Lung microvascular endothelial cell (primary cell): ENCODE measurements at regions not wholly inside any gene's neighbourhood (a gene's known extent, or its start where the extent isn't known, plus 50 kb on each side); places are given as distances from the start of the nearest gene placed in this dataset.
"Not testable (repeated sequence)": the region's sequence is repeated elsewhere in the genome, so short reads cannot be mapped to it uniquely, and the experiment has no call there.

Source experiments
- DNase-seq, 2 donors: peaks; one replicate each; pipeline versions ENCODE4 v3.0.0 to v3.0.0-alpha.2; 2010; ENCODE audit warnings: low read depth in 2 of 2

DNA sequence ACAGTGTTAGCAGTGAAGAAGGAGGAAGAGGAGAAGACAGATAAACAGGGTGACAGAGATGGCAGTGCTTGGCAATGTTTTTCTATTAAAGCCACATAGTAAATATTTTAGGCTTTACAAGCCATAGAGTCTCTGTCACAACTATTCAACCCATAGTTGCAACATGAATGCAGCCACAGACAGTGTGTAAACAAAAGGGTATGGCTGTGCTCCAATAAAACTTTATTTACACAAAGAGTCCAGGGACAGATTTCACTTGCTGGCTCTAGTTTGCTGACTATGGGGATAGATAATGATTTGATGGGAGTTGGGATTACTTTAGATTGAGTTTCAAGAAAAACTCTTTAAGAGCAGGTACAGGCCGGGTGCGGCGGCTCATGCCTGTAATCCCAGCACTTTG is 224.8 kb upstream of the SEMA6A start:
- DNase-seq, result no peak

DNA sequence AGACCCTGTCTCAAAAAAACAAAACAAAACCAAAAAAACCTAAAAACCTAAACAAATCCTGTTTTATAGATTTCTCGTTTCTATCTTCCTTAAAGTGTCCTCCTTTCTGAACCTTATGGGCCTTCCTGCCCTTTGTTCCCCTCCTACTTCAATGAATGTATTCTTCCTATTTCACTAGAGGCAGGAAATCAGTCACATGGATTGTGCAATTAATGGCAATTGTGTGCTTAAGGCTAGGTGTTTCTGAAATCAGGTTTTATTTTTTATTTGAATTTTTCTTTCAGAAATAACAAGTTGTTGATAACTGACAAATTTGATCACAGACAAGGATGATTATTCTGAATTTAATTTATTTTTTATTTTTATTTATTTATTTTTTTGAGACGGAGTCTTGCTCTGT is 220.6 kb upstream of the SEMA6A start:
- DNase-seq, result no peak

DNA sequence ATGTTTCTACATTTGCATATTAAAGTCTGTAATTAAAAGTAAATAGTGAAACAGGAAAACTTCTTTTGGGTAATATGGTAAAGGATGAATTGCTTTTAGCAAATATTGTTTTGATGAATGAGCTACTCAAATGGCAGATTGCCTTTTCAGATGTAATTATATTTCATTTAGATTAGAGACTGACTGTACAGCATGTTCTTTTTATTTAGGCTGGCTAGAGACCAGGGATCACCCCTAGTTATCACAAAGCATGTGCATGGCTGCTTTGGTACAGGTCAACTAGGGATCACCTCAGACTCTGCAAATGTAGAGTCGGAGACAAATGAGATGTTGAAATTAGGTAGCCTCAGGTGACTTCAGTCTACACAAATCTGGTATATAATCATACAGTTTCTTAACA is 214.9 kb upstream of the SEMA6A start:
- peak in 1 of 2 donors; percentile 60 for DNase-seq

DNA sequence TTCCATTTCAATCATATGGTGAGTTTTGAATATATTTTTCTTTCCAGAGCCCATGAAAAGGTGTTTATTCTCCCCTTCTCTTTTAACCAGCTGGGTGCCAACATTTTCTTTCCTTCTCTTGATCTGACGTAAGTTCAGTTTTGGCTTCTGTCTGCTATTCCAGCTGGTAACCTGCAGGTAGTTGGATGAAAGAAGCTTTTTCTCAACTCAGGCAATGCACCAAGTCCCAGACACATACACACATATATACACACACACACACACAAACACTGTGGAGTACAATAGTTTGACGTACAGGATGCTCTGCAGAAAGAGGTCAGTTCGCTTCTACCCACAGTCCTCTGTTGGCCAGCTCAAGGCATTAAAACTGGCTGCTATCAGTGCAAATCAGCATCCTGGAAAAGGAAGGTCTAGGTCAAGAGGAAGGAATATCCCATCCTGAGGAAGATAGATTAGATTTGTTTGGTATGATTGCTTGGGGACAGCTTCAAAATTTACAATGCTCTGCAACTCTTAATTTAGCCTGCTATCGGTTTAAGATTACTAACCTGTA is 214.3 kb upstream of the SEMA6A start:
- DNase-seq, result peak in 1 of 2 donors; percentile 98

DNA sequence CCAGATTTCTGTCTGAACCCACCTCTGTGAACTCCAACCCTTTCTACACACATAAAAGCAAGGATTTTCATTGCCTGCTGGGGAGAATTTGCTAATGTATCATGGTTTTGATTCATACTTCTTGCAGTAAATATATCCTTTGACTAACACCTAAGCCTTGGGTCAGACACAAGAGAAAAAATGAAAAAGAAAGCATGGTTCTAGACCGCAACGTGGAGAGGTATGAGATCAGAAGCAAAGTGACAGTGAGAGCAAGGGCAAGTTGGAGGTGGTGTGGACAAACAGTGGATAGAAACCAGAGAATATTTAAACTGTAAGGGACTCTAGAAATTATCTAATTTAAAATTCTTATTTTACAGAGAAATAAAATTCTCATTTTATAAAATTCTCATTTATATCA is 212.9 kb upstream of the SEMA6A start:
- no peak for DNase-seq

DNA sequence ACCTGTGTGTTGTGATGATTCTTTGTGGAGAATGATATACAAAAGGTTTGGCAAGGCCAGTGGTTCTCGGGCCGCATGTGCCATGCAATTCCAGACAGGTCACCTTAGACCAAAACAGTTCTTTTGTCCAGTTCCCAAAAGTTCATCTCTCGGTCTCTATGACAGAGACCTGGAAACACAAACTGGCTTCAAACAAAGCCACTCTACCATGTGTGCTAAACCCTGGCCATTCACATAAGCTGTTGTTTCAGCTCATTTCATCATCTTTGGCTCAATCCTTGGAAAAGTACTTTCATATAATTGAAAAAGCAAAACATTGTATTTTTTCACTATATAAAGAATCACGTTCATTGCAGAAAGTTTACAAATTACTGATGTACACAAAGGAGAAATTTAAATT is 210.5 kb upstream of the SEMA6A start:
- peak in 1 of 2 donors; percentile 97 for DNase-seq

DNA sequence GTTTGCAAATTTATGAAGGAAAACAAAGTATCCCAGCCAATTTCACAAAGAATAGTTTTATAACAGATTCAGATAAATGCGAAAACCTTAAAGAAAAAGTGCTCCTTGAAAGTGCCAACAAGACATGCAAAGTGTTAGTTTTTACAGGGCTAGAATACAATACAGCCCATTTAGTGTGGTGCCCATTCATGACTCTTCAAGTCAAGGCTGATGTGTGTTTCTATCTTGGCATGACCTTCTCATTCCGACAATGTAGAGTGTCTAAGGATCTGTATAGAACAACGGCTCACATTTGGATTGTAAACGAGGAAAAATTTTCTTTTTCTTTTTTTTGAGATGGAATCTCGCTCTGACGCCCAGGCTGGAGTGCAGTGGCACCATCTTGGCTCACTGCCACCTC is 205.2 kb upstream of the SEMA6A start:
- DNase-seq, result no peak

DNA sequence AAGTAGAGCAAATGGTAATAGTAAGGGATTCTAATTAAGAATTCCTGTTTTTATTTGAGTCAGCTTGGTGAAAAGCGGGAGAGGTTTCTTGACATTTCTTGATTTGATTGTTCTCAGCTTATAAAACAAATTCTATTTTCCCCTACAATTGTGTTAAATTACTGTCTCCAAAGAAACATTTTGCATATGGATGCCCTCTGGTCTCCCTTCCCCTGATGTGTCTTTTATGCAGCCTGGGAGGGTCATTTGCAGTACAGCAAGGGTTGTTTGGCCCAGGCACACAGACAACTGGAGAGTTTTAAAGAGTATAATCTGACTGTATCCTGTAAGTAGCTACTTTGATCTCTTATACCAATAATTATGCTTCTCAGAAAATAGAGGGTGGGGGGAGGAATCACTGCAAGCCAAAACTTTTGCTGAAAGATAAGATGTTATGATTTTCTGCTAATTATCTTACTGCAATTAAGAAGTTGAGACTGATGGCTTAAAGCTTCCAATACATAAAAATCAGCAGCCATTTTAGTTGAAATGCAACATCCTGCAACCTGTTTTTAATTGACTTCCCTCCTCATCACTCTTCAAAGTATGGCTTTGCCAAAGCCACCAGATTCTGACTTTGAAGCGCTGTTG is 204.1 kb upstream of the SEMA6A start:
- peak in 1 of 2 donors; percentile 21 for DNase-seq

DNA sequence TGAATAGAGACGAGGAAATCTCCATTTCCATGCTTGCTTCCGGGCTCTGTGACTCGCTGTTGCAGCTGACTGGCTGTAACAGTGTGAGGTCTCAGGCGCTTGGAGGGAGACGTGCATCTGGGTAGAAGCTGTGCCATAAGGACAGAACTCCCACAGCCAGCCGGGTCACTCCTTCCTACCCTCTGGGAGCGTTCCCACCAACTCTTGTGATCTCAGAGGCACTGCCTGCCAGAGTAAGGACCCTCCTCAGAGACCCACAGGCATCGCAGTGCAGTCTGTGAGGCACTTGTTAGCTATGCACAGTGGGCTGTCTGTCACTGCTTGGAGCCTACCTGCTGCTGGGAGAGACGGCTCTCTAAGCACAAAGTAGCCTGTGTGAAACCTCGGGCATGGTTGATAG is 203.4 kb upstream of the SEMA6A start:
- DNase-seq, result peak in 1 of 2 donors; percentile 24

DNA sequence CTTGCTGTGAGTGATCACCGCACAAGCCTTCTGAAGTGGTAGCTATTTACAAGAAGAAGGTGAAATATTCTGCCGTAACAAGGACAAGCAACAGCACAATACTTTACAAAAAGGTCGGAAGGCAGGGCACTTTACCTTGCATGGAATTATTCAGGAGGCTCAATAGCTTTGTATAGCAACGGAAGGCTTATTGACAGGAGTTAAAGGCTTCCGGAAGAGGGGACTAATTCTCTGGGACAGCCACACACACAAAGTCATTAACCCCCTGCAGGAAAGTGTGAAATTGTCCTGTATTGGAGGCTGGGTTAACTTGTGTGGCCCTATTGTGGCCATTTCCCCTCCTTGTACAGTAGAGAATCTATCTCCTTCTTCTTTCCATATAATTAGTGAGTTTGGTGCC is 199.3 kb upstream of the SEMA6A start:
- DNase-seq, result no peak

DNA sequence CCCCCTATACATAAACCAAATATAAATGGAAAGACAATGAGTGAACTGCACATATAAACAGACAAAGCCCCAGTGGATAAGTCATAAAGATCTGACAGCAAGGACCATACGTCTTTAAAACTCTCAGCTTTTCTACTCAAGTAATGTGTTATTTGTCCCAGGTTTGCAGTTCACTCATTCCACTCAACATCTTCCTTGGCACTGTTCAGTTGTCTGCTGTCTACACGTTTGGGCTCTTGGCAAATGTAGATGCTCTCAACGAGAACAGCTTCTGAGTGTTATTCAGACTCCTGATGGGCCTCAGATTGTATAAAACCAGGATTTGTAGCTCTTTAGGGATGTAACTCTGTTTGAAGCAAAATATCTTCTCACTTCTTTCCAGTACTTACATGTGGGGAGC is 198.2 kb upstream of the SEMA6A start:
- no peak for DNase-seq

DNA sequence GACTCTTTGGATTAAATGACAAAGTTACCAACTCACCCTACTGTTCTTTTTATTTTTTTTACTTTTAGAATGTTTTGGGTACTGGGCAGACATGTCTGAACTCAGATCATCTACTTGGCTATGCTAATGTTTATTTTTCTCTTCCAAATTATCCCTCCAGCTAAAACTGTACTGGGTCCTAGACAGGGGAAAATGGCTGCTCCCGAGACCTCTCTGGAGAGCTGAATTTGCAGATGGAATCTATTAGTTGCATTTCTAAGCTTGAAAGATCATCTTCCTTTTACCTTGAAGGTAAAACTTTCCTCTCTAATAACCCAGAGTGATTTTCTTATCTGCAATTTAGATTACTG is 197.5 kb upstream of the SEMA6A start:
- DNase-seq, result no peak

DNA sequence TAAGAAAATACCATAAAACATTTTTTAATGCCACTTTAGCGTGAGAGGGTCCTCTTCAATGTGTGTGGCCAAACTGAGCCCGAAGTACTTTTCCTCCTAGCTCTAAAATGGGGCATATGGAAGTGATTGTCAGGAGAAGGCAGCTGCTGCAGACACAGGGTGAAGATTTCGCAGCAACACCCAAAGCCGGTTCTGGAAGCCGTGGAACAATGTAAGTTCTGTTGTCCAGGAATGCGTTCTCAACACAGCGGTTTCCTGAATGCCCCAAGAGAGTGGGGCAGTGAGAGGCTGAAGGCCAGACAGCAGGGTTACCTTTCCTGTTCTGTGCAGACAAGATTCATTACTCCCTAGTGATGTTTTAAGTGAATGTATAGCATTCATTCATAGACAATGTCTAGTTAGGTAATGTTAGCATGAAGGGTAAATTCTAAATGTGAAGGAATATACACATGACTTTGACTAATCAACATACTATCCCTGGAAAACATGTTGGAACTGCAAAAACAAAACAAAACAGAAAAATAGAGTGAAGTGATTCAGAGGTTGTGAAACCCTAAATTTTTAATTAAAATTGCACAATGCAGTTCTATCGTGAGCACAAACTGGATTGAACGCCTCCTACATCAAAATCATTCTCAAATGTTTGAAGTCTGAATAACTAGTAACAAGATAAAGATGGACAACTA is 197.0 kb upstream of the SEMA6A start:
- peak in 1 of 2 donors; percentile 19 for DNase-seq

DNA sequence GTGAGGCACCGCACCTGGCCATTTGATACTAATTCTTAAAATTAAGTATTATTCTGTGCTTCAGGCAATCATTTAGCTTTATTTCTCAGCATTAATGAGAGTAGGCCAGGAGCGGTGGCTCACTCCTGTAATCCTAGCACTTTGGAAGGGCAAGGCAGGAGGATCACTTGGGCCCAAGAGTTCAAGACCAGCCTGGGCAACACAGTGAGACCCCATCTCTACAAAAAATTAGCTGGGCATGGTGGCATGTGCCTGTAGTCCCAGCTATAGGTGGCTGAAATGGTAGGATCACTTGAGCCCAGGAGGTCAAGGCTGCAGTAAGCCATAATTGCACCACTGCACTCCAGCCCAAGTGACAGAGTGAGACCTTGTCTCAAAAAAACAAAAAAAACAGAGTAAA is 195.3 kb upstream of the SEMA6A start:
- DNase-seq, result not testable (repeated sequence)

DNA sequence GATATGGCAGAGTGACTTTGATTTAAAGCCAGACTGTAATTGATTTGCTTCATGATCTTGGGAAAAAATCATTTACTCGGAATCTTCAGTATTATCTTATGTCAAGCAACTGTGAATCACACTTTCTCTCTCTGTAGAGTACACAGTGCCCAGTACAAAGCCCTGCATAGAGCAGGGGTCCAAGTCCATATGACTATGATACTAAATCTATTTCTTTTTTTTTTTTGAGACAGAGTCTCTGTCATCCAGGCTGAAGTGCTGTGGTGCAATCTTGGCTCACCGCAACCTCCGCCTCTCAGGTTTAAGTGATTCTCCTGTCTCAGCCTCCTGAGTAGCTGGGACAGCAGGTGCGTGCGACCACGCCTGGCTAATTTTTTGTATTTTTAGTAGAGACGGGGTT is 194.8 kb upstream of the SEMA6A start:
- DNase-seq, result no peak

DNA sequence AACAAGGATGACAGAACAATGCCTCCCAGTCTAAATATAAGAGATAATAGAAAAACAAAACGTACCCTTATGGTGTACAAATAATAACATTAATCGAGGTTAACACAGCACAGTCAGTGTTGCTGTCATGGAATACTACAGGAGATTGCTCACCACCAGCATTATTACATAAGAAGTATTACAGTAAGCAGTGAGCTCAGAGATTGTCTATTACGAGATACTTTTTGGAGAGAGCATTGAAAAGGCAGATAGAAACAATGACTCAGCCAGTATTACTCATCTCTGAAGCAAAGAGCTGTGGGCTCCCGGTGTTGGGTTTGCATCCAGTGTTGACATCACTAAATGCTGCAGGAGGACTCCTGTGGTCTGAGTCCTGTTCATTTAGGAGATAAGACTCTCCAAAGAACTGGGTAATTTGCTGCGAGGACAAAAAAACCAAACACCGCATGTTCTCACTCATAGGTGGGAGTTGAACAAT is 191.9 kb upstream of the SEMA6A start:
- peak in 1 of 2 donors; percentile 59 for DNase-seq

DNA sequence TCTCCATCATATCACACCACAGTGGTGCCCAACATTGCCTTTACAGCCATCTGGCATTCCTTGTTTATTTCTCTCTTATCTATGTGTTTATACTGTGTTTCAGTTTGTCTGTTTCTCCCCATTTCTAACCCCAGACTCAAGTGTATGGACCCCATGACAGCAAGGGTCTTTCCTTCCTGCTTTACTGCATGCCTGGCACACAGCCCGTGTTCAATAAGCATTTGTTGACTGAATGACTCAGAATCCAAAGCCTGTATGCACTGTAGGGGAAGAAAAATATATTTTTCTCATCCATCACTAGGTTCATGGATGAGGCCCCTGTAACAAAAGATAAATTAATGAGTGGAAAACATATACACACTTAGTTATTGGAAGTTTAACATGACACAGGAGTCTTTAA is 190.8 kb upstream of the SEMA6A start:
- DNase-seq, result peak in 1 of 2 donors; percentile 23

DNA sequence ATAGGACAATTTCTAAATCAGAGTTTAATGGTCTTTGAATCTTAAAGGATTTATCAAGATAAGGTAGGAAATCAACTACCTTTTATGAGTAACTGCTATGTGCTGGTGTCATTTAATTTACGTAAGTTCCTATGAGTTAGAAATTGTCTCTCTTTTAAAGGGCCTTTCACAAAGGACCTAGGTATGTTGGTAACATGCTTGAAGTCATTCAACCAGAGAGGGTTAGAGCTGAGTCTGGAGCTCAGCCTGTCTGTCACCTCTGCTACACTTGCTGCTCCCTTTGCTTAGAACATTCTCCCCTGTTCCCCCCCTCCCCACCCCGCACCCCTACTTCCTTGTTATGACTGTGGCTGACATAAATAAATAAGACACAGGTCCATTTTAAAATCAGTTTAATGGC is 190.3 kb upstream of the SEMA6A start:
- no peak for DNase-seq

DNA sequence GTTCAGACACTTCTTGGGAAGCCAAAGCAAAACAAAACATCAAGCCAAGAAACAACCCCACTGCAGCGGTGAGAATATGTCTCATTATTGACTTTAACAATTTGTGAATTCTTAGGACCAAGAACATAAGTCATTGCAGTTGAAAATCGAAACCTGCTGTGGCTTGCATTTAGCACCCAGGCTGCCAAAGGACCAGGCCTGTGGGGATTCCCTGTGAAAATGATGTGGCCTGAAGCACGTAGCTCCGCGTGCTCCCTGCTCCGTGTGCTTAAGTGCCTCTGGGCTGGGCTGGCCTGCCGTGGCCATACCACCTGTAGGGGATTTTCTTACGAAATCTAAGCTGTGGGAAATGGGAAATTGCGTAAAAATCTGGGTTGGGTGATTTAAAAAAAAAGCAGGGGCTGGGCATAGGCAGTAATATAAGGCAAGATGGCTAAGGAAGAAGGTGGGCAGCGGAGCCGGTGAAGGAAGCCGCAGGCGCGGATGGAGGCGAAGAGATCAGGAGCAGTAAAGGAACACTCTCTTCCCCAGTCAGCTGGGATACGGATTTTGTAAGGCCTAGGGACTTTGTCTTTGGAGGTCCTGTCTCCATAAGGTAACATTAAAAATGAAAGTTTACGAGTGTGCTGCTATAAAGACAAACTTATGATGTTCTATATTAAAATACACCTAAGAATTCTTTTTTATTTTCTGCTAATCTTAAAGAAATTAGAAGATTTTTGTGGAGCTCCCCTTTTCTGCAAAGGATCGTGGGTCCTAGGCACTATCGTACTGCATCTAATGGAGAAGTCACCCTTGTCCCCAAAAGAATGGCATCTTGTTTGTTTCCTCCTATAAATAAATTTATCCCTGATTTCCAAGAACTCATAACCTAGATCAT is 189.6 kb upstream of the SEMA6A start:
- DNase-seq, result no peak

DNA sequence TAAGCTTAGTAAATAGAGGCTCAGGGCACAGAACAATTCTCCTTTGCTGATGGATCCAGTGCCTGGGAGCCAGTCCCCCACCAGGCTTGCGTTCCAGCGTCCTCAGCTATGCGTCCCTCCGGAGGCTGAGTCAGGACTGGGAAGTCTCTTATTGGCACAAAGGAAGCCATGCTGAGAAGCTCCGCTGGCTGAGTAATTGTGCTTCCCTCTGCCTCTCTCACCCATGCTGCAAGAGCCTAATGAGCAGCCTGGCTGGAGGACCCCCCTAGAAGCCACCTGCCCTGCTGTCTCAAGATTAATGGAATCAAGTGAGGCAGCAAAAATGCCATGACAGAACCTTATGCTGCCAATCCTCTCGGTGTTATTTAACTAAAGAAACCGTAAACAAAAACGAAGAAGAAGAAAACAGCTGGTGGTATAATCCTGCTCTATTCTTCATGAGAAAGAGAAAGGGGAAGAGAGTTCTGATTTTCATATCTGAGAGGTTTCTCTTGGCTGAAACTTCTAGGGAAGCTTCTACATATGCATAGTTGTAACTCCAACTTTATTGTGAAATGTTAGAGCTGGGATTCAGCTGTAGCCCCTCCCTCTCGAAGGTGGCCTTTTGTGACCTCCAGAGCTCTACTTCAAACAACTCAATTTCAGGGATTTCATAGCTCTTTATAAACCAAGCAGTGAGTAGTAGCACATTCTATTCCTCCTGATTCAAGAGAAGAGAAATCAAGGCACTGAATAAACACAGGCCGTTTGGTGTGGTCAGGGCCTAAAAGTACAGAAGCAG is 185.4 kb upstream of the SEMA6A start:
- DNase-seq, result no peak

DNA sequence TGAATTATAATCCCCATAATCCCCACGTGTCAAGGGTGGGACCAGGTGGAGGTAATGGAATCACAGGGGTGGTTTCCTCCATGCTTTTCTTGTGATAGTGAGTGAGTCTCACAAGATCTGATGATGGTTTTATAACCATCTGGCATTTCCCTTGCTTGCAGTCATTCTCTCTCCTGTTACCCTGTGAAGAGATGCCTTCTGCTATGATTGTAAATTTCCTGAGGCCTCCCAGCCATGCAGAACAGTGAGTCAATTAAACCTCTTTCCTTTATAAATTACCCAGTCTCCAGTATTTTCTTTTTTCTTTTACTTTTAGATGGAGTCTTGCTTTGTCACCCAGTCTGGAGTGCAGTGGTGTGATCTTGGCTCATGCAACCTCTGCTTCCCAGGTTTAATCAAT is 182.7 kb upstream of the SEMA6A start:
- DNase-seq, result no peak
